WTC11 (cell line): ENCODE measurements at regions not wholly inside any gene's neighbourhood (a gene's known extent, or its start where the extent isn't known, plus 50 kb on each side); places are given as distances from the start of the nearest gene placed in this dataset.

ENCODE experiments used
- ARID4B ChIP-seq: sonication (generic); formaldehyde crosslinking; IDR thresholded peaks from 2 replicates; pipeline ENCODE4 v1.8.0; 2023; ENCODE audit warnings: missing genetic modification reagents, mild to moderate bottlenecking, borderline replicate concordance
- CTCF ChIP-seq: fragments of 200-600 bp; IDR thresholded peaks from 2 replicates; pipeline ENCODE4 v1.8.0; 2022; ENCODE audit warnings: antibody characterized with exemption

GRCh38 chr6:105504706-105505105, 101.8 kb upstream of the PREP start:
- TF ChIP-seq CTCF (no peak), ARID4B (no peak)
